Lung (tissue), 11 donors: ENCODE measurements at regions not wholly inside any gene's neighbourhood (a gene's known extent, or its start where the extent isn't known, plus 50 kb on each side); places are given as distances from the start of the nearest gene placed in this dataset.
A peak's percentile ranks its signal among the peaks of the same experiment; 100 is the strongest.

ENCODE experiments used
- ATAC-seq: fragments of 200-7000 bp; cut with Tn5 transposase; one replicate; pipeline ENCODE4 v1.9.1; 2020; ENCODE audit warnings: moderate number of reproducible peaks; ENCODE audit not compliant: insufficient read depth, low FRiP score
- DNase-seq, 3 donors: peaks; one replicate each; pipeline ENCODE4 v3.0.0-alpha.2; 2013 to 2017
- H3K27ac ChIP-seq, 2 donors: one replicate each; pipeline ENCODE4 v1.5.1; 2013; ENCODE audit warnings: mild to moderate bottlenecking in 2 of 2, moderate library complexity in 2 of 2, control low read depth in 1 of 2, inconsistent platforms in 1 of 2, low read depth in 1 of 2, low read length in 1 of 2
- H3K27me3 ChIP-seq, 3 donors: one replicate each; pipeline ENCODE4 v1.5.1; 2013; ENCODE audit warnings: low read length in 2 of 3; ENCODE audit not compliant: control insufficient read depth in 3 of 3, insufficient read depth in 3 of 3
- H3K36me3 ChIP-seq, 4 donors: one replicate each; pipeline ENCODE4 v1.5.1; 2013; ENCODE audit warnings: low read length in 4 of 4, mild to moderate bottlenecking in 1 of 4, moderate library complexity in 1 of 4; ENCODE audit not compliant: control insufficient read depth in 4 of 4, insufficient read depth in 4 of 4
- H3K4me1 ChIP-seq, 5 donors: one replicate each; pipeline ENCODE4 v1.5.1; 2013; ENCODE audit warnings: low read length in 5 of 5, mild to moderate bottlenecking in 2 of 5, moderate library complexity in 1 of 5; ENCODE audit not compliant: control insufficient read depth in 5 of 5, insufficient read depth in 5 of 5
- H3K4me3 ChIP-seq: one replicate; pipeline ENCODE4 v1.5.1; 2013; ENCODE audit warnings: mild to moderate bottlenecking, control low read depth, moderate library complexity
- H3K9ac ChIP-seq, 2 donors: one replicate each; pipeline ENCODE4 v1.5.1; 2013; ENCODE audit warnings: low read length in 2 of 2, control low read depth in 1 of 2; ENCODE audit not compliant: insufficient read depth in 1 of 2
- H3K9me3 ChIP-seq, 4 donors: one replicate each; pipeline ENCODE4 v1.5.1; 2013; ENCODE audit warnings: low read length in 3 of 4, mild to moderate bottlenecking in 1 of 4, moderate library complexity in 1 of 4; ENCODE audit not compliant: control insufficient read depth in 4 of 4, insufficient read depth in 3 of 4
- CTCF ChIP-seq: IDR thresholded peaks from 2 replicates; pipeline ENCODE4 v1.5.1; 2012; ENCODE audit warnings: mild to moderate bottlenecking; ENCODE audit errors: control extremely low read depth, extremely low read depth
- WGBS, 2 donors: extraction: QIAGEN DNeasy Blood & Tissue Kit; methylation state at CpG; one replicate each; pipeline ENCODE4 v1.1.7; 2013; 5-methylcytosine and 5-hydroxymethylcytosine counted together
- donor health status: control.
- donor health status: control.
- donor health status: Bipolar disorder and iron deficiency.
- donor health status: healthy.
- donor health status: DM: yes; HTN: yes; CAD: no.

- TF ChIP-seq CTCF, result no peak
- DNase-seq, result no peak
- WGBS, 2 donors, result 93% methylated on average over 2 of the region's 2 CpGs
These were observed 54.7 kb upstream of the ZFR start for GRCh38 chr5:32499261-32499660.

GRCh38 chr5:32498484-32498883 lies 53.9 kb upstream of the ZFR start:
- ATAC-seq, result no peak

More at GRCh38 chr5:32499261-32499660, 54.7 kb upstream of the ZFR start:
- no peaks in the 10 kb centered on the region for H3K27me3 ChIP-seq
- H3K4me3 ChIP-seq, result no peak overlapping the region
- no peak for ATAC-seq
- H3K4me1 ChIP-seq, result peaks cover 0 to 16% (median 0%) of the 10 kb centered on the region in 5 donors
- no peaks in the 10 kb centered on the region for H3K36me3 ChIP-seq
- H3K9ac ChIP-seq, result no peak overlapping the region
- H3K27ac ChIP-seq, result no peak overlapping the region
- no peaks in the 10 kb centered on the region for H3K9me3 ChIP-seq

GRCh38 chr5:32496104-32496503 lies 51.6 kb upstream of the ZFR start:
- 75% methylated on average over 5 of the region's 5 CpGs for WGBS, 2 donors
- DNase-seq, result peak in 1 of 3 donors; percentile 25
- TF ChIP-seq CTCF, result no peak
- H3K27ac ChIP-seq, result no peak overlapping the region
- no peaks in the 10 kb centered on the region for H3K36me3 ChIP-seq
- H3K9ac ChIP-seq, result no peak overlapping the region
- H3K4me1 ChIP-seq, result no peaks in the 10 kb centered on the region
- H3K9me3 ChIP-seq, result no peaks in the 10 kb centered on the region
- H3K4me3 ChIP-seq, result no peak overlapping the region
- no peaks in the 10 kb centered on the region for H3K27me3 ChIP-seq
- no peak for ATAC-seq

More at GRCh38 chr5:32498484-32498883, 53.9 kb upstream of the ZFR start:
- H3K4me1 ChIP-seq, result peaks cover 0 to 10% (median 0%) of the 10 kb centered on the region in 5 donors
- no peaks in the 10 kb centered on the region for H3K36me3 ChIP-seq
- no peaks in the 10 kb centered on the region for H3K27me3 ChIP-seq
- no peak for TF ChIP-seq CTCF
- no peak overlapping the region for H3K9ac ChIP-seq
- no peak for DNase-seq
- no peak overlapping the region for H3K27ac ChIP-seq
- no peak overlapping the region for H3K4me3 ChIP-seq
- H3K9me3 ChIP-seq, result no peaks in the 10 kb centered on the region

- H3K9me3 ChIP-seq, result no peaks in the 10 kb centered on the region
- DNase-seq, result no peak
- no peak overlapping the region for H3K27ac ChIP-seq
- TF ChIP-seq CTCF, result no peak
- no peak overlapping the region for H3K9ac ChIP-seq
- ATAC-seq, result no peak
- no peak overlapping the region for H3K4me3 ChIP-seq
- peaks cover 0 to 4% (median 0%) of the 10 kb centered on the region in 5 donors for H3K4me1 ChIP-seq
- no peaks in the 10 kb centered on the region for H3K36me3 ChIP-seq
- no peaks in the 10 kb centered on the region for H3K27me3 ChIP-seq
- 87 to 91% methylated on average over 6 of the region's 6 CpGs for WGBS, 2 donors
These were observed 50.3 kb upstream of the ZFR start for GRCh38 chr5:32494827-32495226.
